Stomach (tissue), 4 donors: ENCODE measurements at regions not wholly inside any gene's neighbourhood (a gene's known extent, or its start where the extent isn't known, plus 50 kb on each side); places are given as distances from the start of the nearest gene placed in this dataset.

Experiments used
- POLR2A ChIP-seq, 4 donors: fragments of 450-650 bp; IDR thresholded peaks; one replicate each; pipeline ENCODE4 v1.6.1; 2016; ENCODE audit warnings: antibody characterized with exemption in 4 of 4, control low read depth in 2 of 4, mild to moderate bottlenecking in 1 of 4, moderate library complexity in 1 of 4
- POLR2AphosphoS5 ChIP-seq, 3 donors: sonication (generic); formaldehyde crosslinking; IDR thresholded peaks; one replicate each; pipeline ENCODE4 v1.6.1; 2016; ENCODE audit warnings: antibody characterized with exemption in 3 of 3
- TF ChIP-seq, protein P1 (sequence below), 7 experiments: fragments of 450-650 bp in 4 of 7; fragments of 200-600 bp in 3 of 7; sonication (generic) in 3 of 7; IDR thresholded peaks; one replicate each; pipeline ENCODE4 v1.5.1; 2016 to 2019; ENCODE audit warnings: antibody characterized with exemption in 7 of 7, control low read depth in 2 of 7, mild to moderate bottlenecking in 1 of 7

DNA sequence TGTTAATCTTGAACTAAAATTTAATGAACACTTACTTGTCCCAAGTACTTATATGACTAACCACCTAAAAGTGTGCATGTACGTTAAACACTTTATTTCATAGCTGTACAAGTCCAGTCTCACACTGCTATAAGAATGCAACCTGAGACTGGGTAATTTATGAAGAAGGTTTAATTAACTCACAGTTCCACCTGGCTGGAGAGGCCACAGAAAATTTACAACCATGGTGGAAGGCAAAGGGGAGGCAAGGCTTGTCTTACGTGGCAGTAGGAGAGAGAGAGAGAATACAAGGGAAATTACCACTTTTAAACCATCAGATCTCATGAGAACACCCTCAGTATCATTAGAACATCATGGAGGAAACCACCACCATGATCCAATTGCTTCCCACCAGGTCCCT lies 748.7 kb upstream of the HS3ST1 start:
- TF ChIP-seq, protein P1, sequence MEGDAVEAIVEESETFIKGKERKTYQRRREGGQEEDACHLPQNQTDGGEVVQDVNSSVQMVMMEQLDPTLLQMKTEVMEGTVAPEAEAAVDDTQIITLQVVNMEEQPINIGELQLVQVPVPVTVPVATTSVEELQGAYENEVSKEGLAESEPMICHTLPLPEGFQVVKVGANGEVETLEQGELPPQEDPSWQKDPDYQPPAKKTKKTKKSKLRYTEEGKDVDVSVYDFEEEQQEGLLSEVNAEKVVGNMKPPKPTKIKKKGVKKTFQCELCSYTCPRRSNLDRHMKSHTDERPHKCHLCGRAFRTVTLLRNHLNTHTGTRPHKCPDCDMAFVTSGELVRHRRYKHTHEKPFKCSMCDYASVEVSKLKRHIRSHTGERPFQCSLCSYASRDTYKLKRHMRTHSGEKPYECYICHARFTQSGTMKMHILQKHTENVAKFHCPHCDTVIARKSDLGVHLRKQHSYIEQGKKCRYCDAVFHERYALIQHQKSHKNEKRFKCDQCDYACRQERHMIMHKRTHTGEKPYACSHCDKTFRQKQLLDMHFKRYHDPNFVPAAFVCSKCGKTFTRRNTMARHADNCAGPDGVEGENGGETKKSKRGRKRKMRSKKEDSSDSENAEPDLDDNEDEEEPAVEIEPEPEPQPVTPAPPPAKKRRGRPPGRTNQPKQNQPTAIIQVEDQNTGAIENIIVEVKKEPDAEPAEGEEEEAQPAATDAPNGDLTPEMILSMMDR (IDR thresholded peaks at IDR 0.05), result no peak
- TF ChIP-seq POLR2AphosphoS5 (IDR thresholded peaks at IDR 0.05) (no peak), POLR2A (IDR thresholded peaks at IDR 0.05) (no peak)
